A673 (cell line): ENCODE measurements at regions not wholly inside any gene's neighbourhood (a gene's known extent, or its start where the extent isn't known, plus 50 kb on each side); places are given as distances from the start of the nearest gene placed in this dataset.

Experiments
- EZH2 ChIP-seq: fragments of 200-600 bp; sonication (generic); IDR thresholded peaks from 2 replicates; pipeline ENCODE4 v1.6.1; 2017; ENCODE audit warnings: borderline replicate concordance, low read depth, mild to moderate bottlenecking, mixed read lengths, antibody characterized with exemption, low read length; ENCODE audit not compliant: poor library complexity, severe bottlenecking
- TF ChIP-seq, protein P1 (sequence below): fragments of 300-800, 200-600 bp; sonication (generic); conservative IDR thresholded peaks from 2 replicates; pipeline ENCODE4 v1.5.1; 2017; ENCODE audit warnings: low read depth, mild to moderate bottlenecking, antibody characterized with exemption, low read length, moderate library complexity, mixed read lengths

DNA sequence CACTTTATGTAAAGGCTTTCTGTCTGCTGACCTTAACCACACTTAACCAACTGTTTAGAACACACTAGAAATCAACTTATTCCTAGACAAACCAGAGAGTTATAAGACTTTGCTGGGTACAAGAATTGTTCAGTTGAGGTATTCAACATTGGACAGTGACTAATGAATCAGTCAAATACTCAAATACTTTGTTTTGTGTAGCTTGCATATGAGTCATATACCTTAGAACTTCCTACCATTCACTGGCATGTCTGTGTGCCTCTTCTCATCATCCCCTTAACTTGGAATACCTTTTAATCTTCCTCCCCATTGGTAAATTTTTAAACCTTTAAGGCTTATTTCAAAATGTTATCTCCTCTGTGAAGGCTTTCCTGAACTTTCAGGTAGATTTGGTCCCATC lies 708.8 kb upstream of the GRIA3 start:
- TF ChIP-seq, protein P1, sequence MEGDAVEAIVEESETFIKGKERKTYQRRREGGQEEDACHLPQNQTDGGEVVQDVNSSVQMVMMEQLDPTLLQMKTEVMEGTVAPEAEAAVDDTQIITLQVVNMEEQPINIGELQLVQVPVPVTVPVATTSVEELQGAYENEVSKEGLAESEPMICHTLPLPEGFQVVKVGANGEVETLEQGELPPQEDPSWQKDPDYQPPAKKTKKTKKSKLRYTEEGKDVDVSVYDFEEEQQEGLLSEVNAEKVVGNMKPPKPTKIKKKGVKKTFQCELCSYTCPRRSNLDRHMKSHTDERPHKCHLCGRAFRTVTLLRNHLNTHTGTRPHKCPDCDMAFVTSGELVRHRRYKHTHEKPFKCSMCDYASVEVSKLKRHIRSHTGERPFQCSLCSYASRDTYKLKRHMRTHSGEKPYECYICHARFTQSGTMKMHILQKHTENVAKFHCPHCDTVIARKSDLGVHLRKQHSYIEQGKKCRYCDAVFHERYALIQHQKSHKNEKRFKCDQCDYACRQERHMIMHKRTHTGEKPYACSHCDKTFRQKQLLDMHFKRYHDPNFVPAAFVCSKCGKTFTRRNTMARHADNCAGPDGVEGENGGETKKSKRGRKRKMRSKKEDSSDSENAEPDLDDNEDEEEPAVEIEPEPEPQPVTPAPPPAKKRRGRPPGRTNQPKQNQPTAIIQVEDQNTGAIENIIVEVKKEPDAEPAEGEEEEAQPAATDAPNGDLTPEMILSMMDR = no peak
- TF ChIP-seq EZH2 = no peak
